ENCODE measurements at regions not wholly inside any gene's neighbourhood (a gene's known extent, or its start where the extent isn't known, plus 50 kb on each side); places are given as distances from the start of the nearest gene placed in this dataset.

DNA sequence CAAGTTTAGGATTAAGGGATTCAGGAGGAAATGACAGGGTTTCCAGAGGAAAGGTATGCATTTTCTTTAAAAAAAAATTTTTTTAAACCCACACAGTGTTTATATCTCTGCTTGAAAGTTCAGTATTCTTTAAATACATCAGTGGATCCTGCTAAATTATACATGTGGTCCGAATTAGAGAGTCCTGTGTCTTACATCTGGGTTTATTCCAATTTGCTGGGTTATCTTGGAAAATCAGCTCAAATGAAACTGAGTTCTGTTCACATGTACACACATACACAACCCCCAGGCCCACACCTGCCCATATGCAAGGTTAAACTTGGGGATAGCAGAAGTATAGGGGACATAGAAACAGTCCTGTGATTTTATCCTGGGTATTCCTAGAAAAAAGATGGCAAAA, 493.7 kb downstream of the ZNF608 start:
- Histone ChIP-seq H3K79me1 (ENCODE audit: insufficient read depth, low read depth, low read length, poor library complexity, severe bottlenecking) (no peaks in the 10 kb centered on the region), H4K8ac (replicated peaks; ENCODE audit: insufficient read length, low read depth, low read length) (no peak overlapping the region), H4K20me1 (ENCODE audit: control insufficient read depth, insufficient read depth, insufficient read length) (no peaks in the 10 kb centered on the region), H3K14ac (ENCODE audit: insufficient read depth, low read length) (no peak overlapping the region), H3K4ac (ENCODE audit: low read depth, low read length) (no peak overlapping the region), H2AFZ (ENCODE audit: low read length) (no peak overlapping the region), H4K5ac (ENCODE audit: insufficient read length, low read depth, low read length) (no peak overlapping the region), H3K23ac (ENCODE audit: insufficient read length, low read depth, low read length) (no peak overlapping the region), H2BK12ac (ENCODE audit: insufficient read length, low read depth, low read length) (no peak overlapping the region), H3K9me3 (ENCODE audit: control insufficient read depth, low read depth, low read length) (no peaks in the 10 kb centered on the region), H3K56ac (ENCODE audit: insufficient read length, low read depth, low read length) (no peak overlapping the region), H3K4me2 (ENCODE audit: insufficient read depth, insufficient read length, low read length) (no peak overlapping the region), H3K4me1 (ENCODE audit: insufficient read depth, low read length) (no peaks in the 10 kb centered on the region; the same call in none of the 2 replicates), H2BK5ac (ENCODE audit: insufficient read length, low read length) (no peak overlapping the region), H3K27ac (ENCODE audit: insufficient read length, low read depth, low read length) (no peak overlapping the region), H2BK120ac (ENCODE audit: low read depth, low read length, poor library complexity, severe bottlenecking) (no peak overlapping the region), H3K9ac (ENCODE audit: extremely low read depth, insufficient read length, low read length) (no peak overlapping the region), H2BK15ac (ENCODE audit: low read depth, low read length) (no peak overlapping the region), H2BK20ac (ENCODE audit: low read depth, low read length, poor library complexity, severe bottlenecking) (no peak overlapping the region), H3K18ac (ENCODE audit: insufficient read length, low read depth, low read length) (no peak overlapping the region), H3K23me2 (ENCODE audit: insufficient read length, low read depth, low read length, poor library complexity, severe bottlenecking) (no peaks in the 10 kb centered on the region), H3K79me2 (ENCODE audit: insufficient read depth, low read length) (no peaks in the 10 kb centered on the region), H4K91ac (ENCODE audit: insufficient read length, low read depth, low read length) (no peak overlapping the region), H3K27me3 (ENCODE audit: insufficient read depth, low read length) (no peaks in the 10 kb centered on the region), H3T11ph (ENCODE audit: low read length) (no peak overlapping the region), H2AK5ac (ENCODE audit: insufficient read length, low read length) (no peak overlapping the region)
- TF ChIP-seq, protein P1, sequence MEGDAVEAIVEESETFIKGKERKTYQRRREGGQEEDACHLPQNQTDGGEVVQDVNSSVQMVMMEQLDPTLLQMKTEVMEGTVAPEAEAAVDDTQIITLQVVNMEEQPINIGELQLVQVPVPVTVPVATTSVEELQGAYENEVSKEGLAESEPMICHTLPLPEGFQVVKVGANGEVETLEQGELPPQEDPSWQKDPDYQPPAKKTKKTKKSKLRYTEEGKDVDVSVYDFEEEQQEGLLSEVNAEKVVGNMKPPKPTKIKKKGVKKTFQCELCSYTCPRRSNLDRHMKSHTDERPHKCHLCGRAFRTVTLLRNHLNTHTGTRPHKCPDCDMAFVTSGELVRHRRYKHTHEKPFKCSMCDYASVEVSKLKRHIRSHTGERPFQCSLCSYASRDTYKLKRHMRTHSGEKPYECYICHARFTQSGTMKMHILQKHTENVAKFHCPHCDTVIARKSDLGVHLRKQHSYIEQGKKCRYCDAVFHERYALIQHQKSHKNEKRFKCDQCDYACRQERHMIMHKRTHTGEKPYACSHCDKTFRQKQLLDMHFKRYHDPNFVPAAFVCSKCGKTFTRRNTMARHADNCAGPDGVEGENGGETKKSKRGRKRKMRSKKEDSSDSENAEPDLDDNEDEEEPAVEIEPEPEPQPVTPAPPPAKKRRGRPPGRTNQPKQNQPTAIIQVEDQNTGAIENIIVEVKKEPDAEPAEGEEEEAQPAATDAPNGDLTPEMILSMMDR (conservative IDR thresholded peaks at IDR 0.05): no peak
- H3K36me3 Mint-ChIP-seq (ENCODE audit: insufficient read depth in 1 of 3, low read depth in 3 of 3): peaks cover 9 to 39% (median 22%) of the 10 kb centered on the region in 3 experiments; a peak in 6 of 7 replicates
- DNase-seq: no peak
- no peaks in the 10 kb centered on the region for H3K27me3 Mint-ChIP-seq (ENCODE audit: low read depth)
- H3K9me3 Mint-ChIP-seq: peaks cover 18 to 27% of the 10 kb centered on the region in 2 experiments; a peak in 4 of 5 replicates
- H3K4me1 Mint-ChIP-seq: peaks cover 21 to 23% of the 10 kb centered on the region in 2 experiments
- WGBS (ENCODE audit: extremely low coverage, insufficient read length, low lambda C conversion rate): no CpG with 5 or more reads among the region's 1 CpG
- no peak overlapping the region for H3K4me3 Mint-ChIP-seq
- H3K27ac Mint-ChIP-seq: no peak overlapping the region
